WTC11 (cell line): ENCODE measurements at regions not wholly inside any gene's neighbourhood (a gene's known extent, or its start where the extent isn't known, plus 50 kb on each side); places are given as distances from the start of the nearest gene placed in this dataset.

Experiments used
- ATAC-seq: fragments of 200-7000 bp; cut with Tn5 transposase; 2 replicates; pipeline ENCODE4 v1.10.0; 2021; ENCODE audit warnings: mild to moderate bottlenecking, moderate library complexity
- CTCF ChIA-PET: fragments of 300-600 bp; sonication (Branson Sonifier 250); formaldehyde crosslinking; loops from one replicate; lab custom pipeline; 2021; ENCODE audit warnings: antibody characterized with exemption; lab: Charles Lee
- POLR2A ChIA-PET: fragments of 350-600 bp; sonication (Branson Sonifier 250); formaldehyde crosslinking; loops from one replicate; lab custom pipeline; 2021; ENCODE audit warnings: antibody characterized with exemption; lab: Charles Lee
- DNase-seq: peaks from one replicate; pipeline ENCODE4 v3.0.0; 2021; ENCODE audit warnings: low spot score
- H3K27ac Mint-ChIP-seq: 2 replicates; pipeline ENCODE4 v1.8.0; 2021; ENCODE audit warnings: mixed read lengths
- H3K27me3 Mint-ChIP-seq: 2 replicates; pipeline ENCODE4 v1.8.0; 2021; ENCODE audit warnings: low read depth, mild to moderate bottlenecking, moderate library complexity, mixed read lengths
- H3K36me3 Mint-ChIP-seq: 2 replicates; pipeline ENCODE4 v1.8.0; 2021; ENCODE audit warnings: mixed read lengths
- H3K4me1 Mint-ChIP-seq: 2 replicates; pipeline ENCODE4 v1.8.0; 2022; ENCODE audit warnings: mixed read lengths
- H3K4me3 Mint-ChIP-seq: 2 replicates; pipeline ENCODE4 v1.8.0; 2021; ENCODE audit warnings: mild to moderate bottlenecking, moderate library complexity, mixed read lengths
- H3K9me3 Mint-ChIP-seq: 2 replicates; pipeline ENCODE4 v1.8.0; 2021; ENCODE audit warnings: mixed read lengths
- ARID4B ChIP-seq: sonication (generic); formaldehyde crosslinking; IDR thresholded peaks from 2 replicates; pipeline ENCODE4 v1.8.0; 2023; ENCODE audit warnings: missing genetic modification reagents, mild to moderate bottlenecking, borderline replicate concordance
- ATF1 ChIP-seq: sonication (generic); formaldehyde crosslinking; IDR thresholded peaks from 2 replicates; pipeline ENCODE4 v1.8.1; 2023; ENCODE audit warnings: mild to moderate bottlenecking, moderate library complexity, missing genetic modification reagents
- ERG ChIP-seq: fragments of 250-450 bp; sonication (Bioruptor Pico); IDR thresholded peaks from 2 replicates; pipeline ENCODE4 v1.8.0; 2021; ENCODE audit warnings: mild to moderate bottlenecking
- ESRRA ChIP-seq: sonication (generic); formaldehyde crosslinking; IDR thresholded peaks from 2 replicates; pipeline ENCODE4 v1.8.1; 2022; ENCODE audit warnings: mild to moderate bottlenecking, missing genetic modification reagents, borderline replicate concordance
- FOXK1 ChIP-seq: sonication (generic); formaldehyde crosslinking; IDR thresholded peaks from 2 replicates; pipeline ENCODE4 v1.8.0; 2022; ENCODE audit warnings: mild to moderate bottlenecking, moderate library complexity, missing genetic modification reagents
- FOXP4 ChIP-seq: sonication (generic); formaldehyde crosslinking; IDR thresholded peaks from 2 replicates; pipeline ENCODE4 v1.8.0; 2022; ENCODE audit warnings: mild to moderate bottlenecking, missing genetic modification reagents
- JUN ChIP-seq: sonication (generic); formaldehyde crosslinking; IDR thresholded peaks from 2 replicates; pipeline ENCODE4 v1.8.0; 2023; ENCODE audit warnings: mild to moderate bottlenecking, missing genetic modification reagents
- MYBL2 ChIP-seq: sonication (generic); formaldehyde crosslinking; IDR thresholded peaks from 2 replicates; pipeline ENCODE4 v1.8.1; 2023; ENCODE audit warnings: mild to moderate bottlenecking, moderate library complexity, missing genetic modification reagents
- NFYB ChIP-seq: sonication (generic); formaldehyde crosslinking; conservative IDR thresholded peaks from 2 replicates; pipeline ENCODE4 v1.8.0; 2022; ENCODE audit warnings: low read depth, missing genetic modification reagents
- NR1H2 ChIP-seq: sonication (generic); formaldehyde crosslinking; IDR thresholded peaks from 2 replicates; pipeline ENCODE4 v1.9.0; 2021; ENCODE audit warnings: mild to moderate bottlenecking, moderate library complexity, missing genetic modification reagents
- NR2C2 ChIP-seq: sonication (generic); formaldehyde crosslinking; IDR thresholded peaks from 2 replicates; pipeline ENCODE4 v1.8.0; 2022; ENCODE audit warnings: mild to moderate bottlenecking, missing genetic modification reagents
- OVOL2 ChIP-seq: fragments of 250-450 bp; sonication (Bioruptor Pico); IDR thresholded peaks from 2 replicates; pipeline ENCODE4 v1.9.0; 2021; ENCODE audit warnings: mild to moderate bottlenecking, borderline replicate concordance
- PRRX2 ChIP-seq: fragments of 250-450 bp; sonication (Bioruptor Pico); IDR thresholded peaks from 2 replicates; pipeline ENCODE4 v1.8.0; 2021; ENCODE audit warnings: mild to moderate bottlenecking
- SMAD3 ChIP-seq: sonication (generic); formaldehyde crosslinking; IDR thresholded peaks from 2 replicates; pipeline ENCODE4 v1.8.0; 2022; ENCODE audit warnings: missing genetic modification reagents, mild to moderate bottlenecking, borderline replicate concordance
- SMAD4 ChIP-seq: sonication (generic); formaldehyde crosslinking; IDR thresholded peaks from 2 replicates; pipeline ENCODE4 v1.8.0; 2022; ENCODE audit warnings: mild to moderate bottlenecking, missing genetic modification reagents
- ZNF121 ChIP-seq: sonication (generic); formaldehyde crosslinking; IDR thresholded peaks from 2 replicates; pipeline ENCODE4 v1.8.0; 2023; ENCODE audit warnings: missing genetic modification reagents
- ZNF138 ChIP-seq: sonication (generic); formaldehyde crosslinking; conservative IDR thresholded peaks from 2 replicates; pipeline ENCODE4 v1.8.1; 2022; ENCODE audit warnings: mild to moderate bottlenecking, moderate library complexity, missing genetic modification reagents
- ZNF396 ChIP-seq: fragments of 250-450 bp; sonication (Bioruptor Pico); IDR thresholded peaks from 2 replicates; pipeline ENCODE4 v1.8.0; 2021; ENCODE audit warnings: mild to moderate bottlenecking, moderate library complexity, borderline replicate concordance
- ZNF416 ChIP-seq: fragments of 250-450 bp; sonication (Bioruptor Pico); IDR thresholded peaks from 2 replicates; pipeline ENCODE4 v1.9.0; 2021; ENCODE audit warnings: mild to moderate bottlenecking, inconsistent platforms
- ZSCAN18 ChIP-seq: fragments of 250-450 bp; sonication (Bioruptor Pico); IDR thresholded peaks from 2 replicates; pipeline ENCODE4 v2.1.2; 2022; ENCODE audit warnings: mild to moderate bottlenecking, moderate library complexity

GRCh38 chr2:133814890-133815289 lies 246.6 kb upstream of the NCKAP5 start (continued):
- TF ChIP-seq ERG, result no peak
- no peak for TF ChIP-seq MYBL2 (CRISPR knock-in tag)
- TF ChIP-seq, all 79 proteins: peak for 0

- POLR2A ChIA-PET, result no interaction called here
- no peaks in the 10 kb centered on the region for H3K9me3 Mint-ChIP-seq
- CTCF ChIA-PET, result no interaction called here
- H3K4me1 Mint-ChIP-seq, result peaks cover 19% of the 10 kb centered on the region
- DNase-seq (no peak), ATAC-seq (no peak; the same call in 1 of the 2 replicates)
- no peaks in the 10 kb centered on the region for H3K36me3 Mint-ChIP-seq
- no peak overlapping the region for H3K4me3 Mint-ChIP-seq
- H3K27me3 Mint-ChIP-seq, result peaks cover 12% of the 10 kb centered on the region
- no peak overlapping the region for H3K27ac Mint-ChIP-seq
- TF ChIP-seq ZNF138 (no peak), JUN (CRISPR knock-in tag) (no peak), NR2C2 (no peak), ARID4B (no peak), NR1H2 (no peak), ZNF121 (CRISPR knock-in tag) (no peak), PRRX2 (no peak), ZNF396 (no peak), ESRRA (no peak), SMAD3 (CRISPR knock-in tag) (no peak), ZNF416 (no peak), FOXK1 (no peak), FOXP4 (CRISPR knock-in tag) (no peak), NFYB (no peak)
- TF ChIP-seq, all 79 proteins: peak for 0
Observed at GRCh38 chr2:133816037-133816436, 247.8 kb upstream of the NCKAP5 start.

GRCh38 chr2:133817680-133818566 lies 249.7 kb upstream of the NCKAP5 start:
- no peaks in the 10 kb centered on the region for H3K9me3 Mint-ChIP-seq
- TF ChIP-seq SMAD4 (CRISPR knock-in tag) (no peak), ZSCAN18 (CRISPR knock-in tag) (no peak), OVOL2 (CRISPR knock-in tag) (no peak), ATF1 (CRISPR knock-in tag) (no peak)
- ChIA-PET POLR2A (no interaction called here), CTCF (no interaction called here)
- H3K4me3 Mint-ChIP-seq, result no peak overlapping the region
- no peak for DNase-seq
- no peak overlapping the region for H3K27ac Mint-ChIP-seq
- no peaks in the 10 kb centered on the region for H3K27me3 Mint-ChIP-seq
- peaks cover 19% of the 10 kb centered on the region for H3K4me1 Mint-ChIP-seq
- no peak for ATAC-seq
- H3K36me3 Mint-ChIP-seq, result no peaks in the 10 kb centered on the region
